ENCODE measurements at regions not wholly inside any gene's neighbourhood (a gene's known extent, or its start where the extent isn't known, plus 50 kb on each side); places are given as distances from the start of the nearest gene placed in this dataset.

DNA sequence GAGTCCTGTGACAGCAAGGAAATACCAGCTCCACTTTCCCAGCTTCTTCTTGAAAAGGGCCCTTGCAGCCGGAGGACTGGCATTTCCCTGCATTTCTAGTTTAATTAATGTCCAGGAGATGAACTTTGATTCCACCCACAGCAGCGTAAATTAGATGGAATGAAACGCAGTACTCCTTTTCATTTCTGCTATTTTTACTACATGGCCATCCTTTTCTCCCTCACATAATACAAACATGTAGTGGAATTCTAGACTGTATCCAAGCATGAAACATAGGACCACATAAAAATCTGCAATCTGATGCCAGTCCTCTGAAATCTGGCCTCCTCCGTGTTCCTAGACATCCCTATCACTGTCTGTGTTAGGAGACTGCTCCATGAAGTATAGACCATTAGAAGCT, 403.2 kb downstream of the NR2F2 start:
- Histone ChIP-seq H3K27ac (ENCODE audit: low read depth, low read length) (no peak overlapping the region), H3K4me3 (ENCODE audit: low read length) (no peak overlapping the region), H3F3A (ENCODE audit: control insufficient read depth, insufficient read depth) (no peaks in the 10 kb centered on the region), H3K9me3 (ENCODE audit: control insufficient read depth, insufficient read depth, low read length) (no peaks in the 10 kb centered on the region), H3K4me2 (ENCODE audit: low read length) (no peak overlapping the region), H3K36me3 (ENCODE audit: control insufficient read depth, low read length) (no peaks in the 10 kb centered on the region), H3K79me2 (ENCODE audit: control insufficient read depth, low read length) (no peaks in the 10 kb centered on the region), H3K27me3 (ENCODE audit: control insufficient read depth, low read length) (no peaks in the 10 kb centered on the region), H3K9me2 (replicated peaks; ENCODE audit: control insufficient read depth, low read length) (no peaks in the 10 kb centered on the region), H4K20me1 (ENCODE audit: control insufficient read depth, insufficient read depth, low read depth, low read length) (no peaks in the 10 kb centered on the region), H3K4me1 (ENCODE audit: control insufficient read depth, low read length) (no peaks in the 10 kb centered on the region)
- no peak for TF ChIP-seq EZH2phosphoT487 (IDR thresholded peaks at IDR 0.05; ENCODE audit: borderline replicate concordance, low read length)
- TF ChIP-seq, protein P1, sequence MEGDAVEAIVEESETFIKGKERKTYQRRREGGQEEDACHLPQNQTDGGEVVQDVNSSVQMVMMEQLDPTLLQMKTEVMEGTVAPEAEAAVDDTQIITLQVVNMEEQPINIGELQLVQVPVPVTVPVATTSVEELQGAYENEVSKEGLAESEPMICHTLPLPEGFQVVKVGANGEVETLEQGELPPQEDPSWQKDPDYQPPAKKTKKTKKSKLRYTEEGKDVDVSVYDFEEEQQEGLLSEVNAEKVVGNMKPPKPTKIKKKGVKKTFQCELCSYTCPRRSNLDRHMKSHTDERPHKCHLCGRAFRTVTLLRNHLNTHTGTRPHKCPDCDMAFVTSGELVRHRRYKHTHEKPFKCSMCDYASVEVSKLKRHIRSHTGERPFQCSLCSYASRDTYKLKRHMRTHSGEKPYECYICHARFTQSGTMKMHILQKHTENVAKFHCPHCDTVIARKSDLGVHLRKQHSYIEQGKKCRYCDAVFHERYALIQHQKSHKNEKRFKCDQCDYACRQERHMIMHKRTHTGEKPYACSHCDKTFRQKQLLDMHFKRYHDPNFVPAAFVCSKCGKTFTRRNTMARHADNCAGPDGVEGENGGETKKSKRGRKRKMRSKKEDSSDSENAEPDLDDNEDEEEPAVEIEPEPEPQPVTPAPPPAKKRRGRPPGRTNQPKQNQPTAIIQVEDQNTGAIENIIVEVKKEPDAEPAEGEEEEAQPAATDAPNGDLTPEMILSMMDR (IDR thresholded peaks at IDR 0.05; ENCODE audit: low read depth, low read length, poor library complexity, severe bottlenecking) = no peak

DNA sequence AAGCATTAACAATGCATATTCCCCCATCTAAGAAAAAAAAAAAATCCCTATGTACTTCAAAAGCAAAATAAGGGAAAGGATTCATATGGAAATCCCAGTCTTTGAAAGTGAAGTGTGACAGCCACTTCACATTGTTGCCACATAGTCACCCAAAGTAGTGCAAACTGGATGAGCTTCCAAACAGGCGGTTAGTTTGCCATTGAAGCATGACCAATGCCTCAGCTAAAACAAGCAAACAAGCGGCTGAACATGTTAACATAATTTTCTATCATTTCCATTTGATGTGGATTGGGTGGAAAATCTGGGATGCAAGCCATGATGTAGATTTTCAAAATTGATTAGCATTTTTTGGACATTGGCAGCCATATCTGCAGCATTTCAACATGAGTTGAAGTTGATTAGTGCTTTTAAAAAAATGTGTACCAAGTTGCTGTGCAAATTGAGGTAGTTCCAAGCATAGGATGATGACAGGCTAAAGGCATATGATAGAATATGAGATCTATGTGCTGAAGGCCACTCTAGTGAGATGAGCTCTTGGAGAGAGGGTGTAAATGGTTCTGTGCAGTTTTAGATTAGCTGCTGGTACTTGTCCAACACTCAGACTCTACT, 405.2 kb downstream of the NR2F2 start:
- Histone ChIP-seq H4K20me1 (ENCODE audit: control insufficient read depth, insufficient read depth, low read depth, low read length) (no peaks in the 10 kb centered on the region), H3K9me3 (ENCODE audit: control insufficient read depth, insufficient read depth, low read length) (no peaks in the 10 kb centered on the region), H3K9me2 (replicated peaks; ENCODE audit: control insufficient read depth, low read length) (no peaks in the 10 kb centered on the region), H3K4me2 (ENCODE audit: low read length) (no peak overlapping the region), H3K4me1 (ENCODE audit: control insufficient read depth, low read length) (no peaks in the 10 kb centered on the region), H3K79me2 (ENCODE audit: control insufficient read depth, low read length) (no peaks in the 10 kb centered on the region), H3K4me3 (ENCODE audit: low read length) (no peak overlapping the region), H3F3A (ENCODE audit: control insufficient read depth, insufficient read depth) (no peaks in the 10 kb centered on the region), H3K27me3 (ENCODE audit: control insufficient read depth, low read length) (no peaks in the 10 kb centered on the region), H3K27ac (ENCODE audit: low read depth, low read length) (no peak overlapping the region), H3K36me3 (ENCODE audit: control insufficient read depth, low read length) (no peaks in the 10 kb centered on the region)
- TF ChIP-seq EZH2phosphoT487 (IDR thresholded peaks at IDR 0.05; ENCODE audit: borderline replicate concordance, low read length) = no peak
- TF ChIP-seq, protein P1 (IDR thresholded peaks at IDR 0.05; ENCODE audit: low read depth, low read length, poor library complexity, severe bottlenecking) = no peak

DNA sequence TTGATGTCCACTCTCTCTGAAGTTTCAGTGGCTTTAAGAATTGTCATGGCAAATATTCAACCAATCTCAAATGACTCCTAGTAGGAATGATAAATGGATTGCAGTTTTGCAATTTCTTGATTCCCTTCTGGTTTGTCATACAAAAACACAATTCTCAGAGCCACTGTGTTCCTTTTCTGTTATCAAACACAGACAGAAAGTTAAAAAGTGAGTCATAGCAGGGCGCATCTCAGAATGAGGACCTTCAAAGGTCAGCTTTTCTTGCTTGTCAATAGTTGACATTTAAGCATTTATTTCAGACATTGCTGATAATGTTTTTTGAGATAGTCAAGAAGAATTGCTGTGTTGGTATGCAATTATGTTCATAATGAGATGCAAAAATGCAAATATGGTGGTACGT, 405.9 kb downstream of the NR2F2 start:
- H3F3A ChIP-seq (ENCODE audit: control insufficient read depth, insufficient read depth) = no peaks in the 10 kb centered on the region
- no peaks in the 10 kb centered on the region for H3K9me3 ChIP-seq (ENCODE audit: control insufficient read depth, insufficient read depth, low read length)
- no peaks in the 10 kb centered on the region for H3K79me2 ChIP-seq (ENCODE audit: control insufficient read depth, low read length)
- no peaks in the 10 kb centered on the region for H3K4me1 ChIP-seq (ENCODE audit: control insufficient read depth, low read length)
- H3K27ac ChIP-seq (ENCODE audit: low read depth, low read length) = no peak overlapping the region
- no peaks in the 10 kb centered on the region for H4K20me1 ChIP-seq (ENCODE audit: control insufficient read depth, insufficient read depth, low read depth, low read length)
- H3K9me2 ChIP-seq (replicated peaks; ENCODE audit: control insufficient read depth, low read length) = no peaks in the 10 kb centered on the region
- no peak overlapping the region for H3K4me2 ChIP-seq (ENCODE audit: low read length)
- H3K4me3 ChIP-seq (ENCODE audit: low read length) = no peak overlapping the region
- H3K27me3 ChIP-seq (ENCODE audit: control insufficient read depth, low read length) = no peaks in the 10 kb centered on the region
- TF ChIP-seq, protein P1 (IDR thresholded peaks at IDR 0.05; ENCODE audit: low read depth, low read length, poor library complexity, severe bottlenecking) = no peak
- no peak for TF ChIP-seq EZH2phosphoT487 (IDR thresholded peaks at IDR 0.05; ENCODE audit: borderline replicate concordance, low read length)
- no peaks in the 10 kb centered on the region for H3K36me3 ChIP-seq (ENCODE audit: control insufficient read depth, low read length)
